ENCODE measurements at regions not wholly inside any gene's neighbourhood (a gene's known extent, or its start where the extent isn't known, plus 50 kb on each side); places are given as distances from the start of the nearest gene placed in this dataset.

GRCh38 chr4:26088433-26088928 lies 174.5 kb downstream of the SMIM20 start:
- TF ChIP-seq POLR2A (IDR thresholded peaks at IDR 0.05; ENCODE audit: low read length) (no peak), GATA1 (IDR thresholded peaks at IDR 0.05; ENCODE audit: low read depth, low read length) (no peak)

Data from erythroblast (primary cell).